Cerebellar nuclear complex (tissue), 1 donor: ENCODE measurements at regions not wholly inside any gene's neighbourhood (a gene's known extent, or its start where the extent isn't known, plus 50 kb on each side); places are given as distances from the start of the nearest gene placed in this dataset.
"Not testable (repeated sequence)": the region's sequence is repeated elsewhere in the genome, so short reads cannot be mapped to it uniquely, and the experiment has no call there.

ENCODE experiments used
- DNase-seq, 2 experiments: peaks; one replicate each; lab custom pipeline; 2025; lab: John Stamatoyannopoulos, UW

DNA sequence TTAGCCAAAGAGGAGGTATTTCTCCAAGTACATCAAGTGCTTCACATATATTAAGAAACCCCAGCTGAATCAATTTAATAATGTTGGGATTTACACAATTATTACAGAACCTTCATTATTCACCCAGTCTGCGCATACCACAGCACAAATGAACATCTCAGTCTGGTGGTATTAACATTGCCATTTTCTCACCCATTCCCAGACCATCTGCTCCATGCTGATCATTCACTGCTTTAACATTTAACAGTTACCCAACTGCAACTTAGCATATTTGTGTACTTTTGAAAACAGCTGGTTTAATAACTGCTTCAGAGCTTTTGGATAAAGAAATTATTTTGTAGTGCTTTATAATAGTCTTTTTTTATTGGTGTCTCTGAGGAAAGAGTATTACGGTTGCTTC is 1072.1 kb downstream of the NXPH1 start:
- no peak for DNase-seq

DNA sequence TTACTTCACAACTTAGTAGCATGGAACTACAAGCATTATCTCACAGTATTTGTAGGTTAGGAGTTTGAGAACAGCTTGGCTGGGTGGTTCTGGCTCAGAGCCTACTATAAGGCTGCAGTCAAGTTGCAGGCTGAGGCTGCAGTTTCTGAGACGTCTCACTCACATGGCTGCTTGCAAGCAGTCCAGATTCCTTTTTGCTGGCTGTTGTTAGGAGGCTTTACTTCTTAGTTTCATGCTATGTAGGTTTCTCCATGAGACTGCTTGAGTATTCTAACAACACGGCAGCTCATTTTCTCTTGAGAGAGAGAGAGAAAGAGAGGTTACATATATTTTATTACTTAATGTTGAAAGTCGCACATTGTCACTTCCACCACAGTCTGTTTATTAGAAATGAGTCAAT is 1073.9 kb downstream of the NXPH1 start:
- no peak for DNase-seq

DNA sequence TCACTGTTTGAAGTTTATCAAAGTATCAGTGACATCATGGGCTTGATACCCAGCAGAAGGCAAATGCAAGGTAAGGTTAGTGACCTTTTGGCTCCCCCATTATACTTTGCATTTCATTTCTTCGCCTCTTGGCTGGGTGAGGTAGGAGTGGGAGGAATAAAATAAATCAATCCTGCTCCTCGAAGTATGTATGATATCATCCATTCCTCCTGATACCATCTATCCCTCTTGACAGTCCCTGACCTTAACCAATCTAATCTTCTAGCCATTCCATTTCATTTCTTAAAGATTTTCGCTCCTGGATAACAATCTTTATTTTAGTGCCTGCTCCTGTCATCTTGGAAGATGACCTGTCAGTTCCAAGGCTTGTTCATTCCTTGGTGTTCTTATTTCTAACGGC is 1083.3 kb downstream of the NXPH1 start:
- DNase-seq: no peak

DNA sequence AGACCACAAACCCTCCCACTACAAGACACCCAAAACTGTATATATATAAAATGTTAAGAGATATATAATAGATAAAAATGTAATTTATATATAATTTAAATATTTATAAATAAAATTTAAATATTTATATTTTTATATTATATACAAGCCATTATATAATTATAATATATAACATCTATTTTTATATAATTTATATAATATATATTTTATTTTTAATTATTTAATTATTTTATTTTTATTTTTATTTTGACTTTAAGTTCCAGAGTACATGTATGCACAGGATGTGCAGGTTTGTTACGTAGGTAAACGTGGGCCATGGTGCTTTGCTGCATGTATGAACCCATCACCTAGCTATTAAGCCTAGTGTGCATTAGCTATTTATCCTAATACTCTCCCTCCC is 1090.2 kb downstream of the NXPH1 start:
- no peak for DNase-seq

DNA sequence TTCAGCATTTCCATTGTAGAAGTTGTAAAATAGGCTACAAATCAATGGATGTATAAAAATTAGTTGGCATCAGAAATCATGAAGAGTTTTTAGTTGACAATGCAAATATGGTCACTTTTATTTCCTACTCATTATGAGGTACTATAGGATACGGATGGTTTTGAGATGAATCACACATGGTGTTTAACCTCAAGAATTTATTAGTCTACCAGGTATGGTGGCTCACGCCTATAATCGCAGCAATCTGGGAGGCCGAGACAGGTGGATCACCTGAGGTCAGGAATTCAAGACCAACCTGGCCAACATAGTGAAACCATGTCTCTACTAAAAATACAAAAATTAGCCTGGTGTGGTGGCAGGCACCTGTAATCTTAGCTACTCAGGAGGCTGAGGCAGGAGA is 1119.0 kb downstream of the NXPH1 start:
- not testable (repeated sequence) for DNase-seq

DNA sequence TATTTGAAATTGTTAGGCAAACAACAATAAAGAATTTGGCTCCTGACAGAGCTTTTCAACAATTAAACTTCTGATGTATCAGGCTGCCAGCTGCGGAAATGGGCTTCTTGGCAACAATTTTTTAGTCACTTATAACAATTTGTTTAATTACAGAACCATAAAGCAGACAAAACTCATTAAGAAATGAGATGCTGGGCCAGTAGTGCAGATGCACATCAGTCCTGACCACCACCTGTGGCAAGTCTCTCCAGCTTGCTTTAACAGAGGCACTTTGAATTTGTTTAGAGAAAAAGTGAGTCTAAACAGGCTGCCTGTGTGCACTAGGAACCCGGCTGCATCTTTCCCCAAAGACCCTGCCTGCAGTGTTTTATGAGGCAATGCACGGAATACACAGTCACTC is 1124.4 kb downstream of the NXPH1 start:
- DNase-seq: no peak

DNA sequence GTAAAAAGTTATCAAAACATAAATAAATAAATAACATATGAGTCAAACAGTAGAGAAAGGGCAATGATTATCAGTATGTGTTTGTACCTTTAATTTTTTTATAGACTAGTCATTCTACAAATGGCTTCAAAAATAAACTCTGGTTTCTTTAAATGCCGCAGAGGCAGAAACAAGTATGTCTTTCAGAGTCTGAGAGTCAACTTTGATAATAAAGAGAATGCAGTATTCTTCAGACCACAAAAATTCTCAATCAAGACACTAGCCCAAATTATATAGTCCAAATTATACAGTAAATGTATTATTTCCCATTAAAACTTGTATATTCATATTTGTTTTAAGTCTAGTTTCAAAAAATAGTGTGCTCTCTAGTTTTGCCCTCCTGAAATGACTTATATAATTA is 1142.3 kb downstream of the NXPH1 start:
- no peak for DNase-seq

DNA sequence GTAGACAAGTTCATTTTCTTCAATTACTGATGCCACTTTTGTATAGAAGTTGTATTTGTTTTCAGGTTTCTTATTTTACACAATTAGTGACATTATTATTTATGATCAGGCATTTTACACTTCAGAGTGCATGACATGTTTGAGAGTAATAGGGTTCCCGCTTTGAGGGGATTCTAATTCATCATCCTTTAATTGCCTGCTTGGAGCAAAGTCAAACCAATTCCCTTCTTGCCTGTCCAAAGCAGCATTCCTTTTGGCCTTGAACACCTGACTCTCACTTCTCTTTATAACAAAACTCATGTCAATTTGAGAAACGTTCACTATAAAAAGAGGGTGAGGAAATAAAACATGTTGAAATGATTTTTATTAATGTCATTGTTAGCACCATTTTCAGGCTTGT is 1149.4 kb downstream of the NXPH1 start:
- DNase-seq: no peak

DNA sequence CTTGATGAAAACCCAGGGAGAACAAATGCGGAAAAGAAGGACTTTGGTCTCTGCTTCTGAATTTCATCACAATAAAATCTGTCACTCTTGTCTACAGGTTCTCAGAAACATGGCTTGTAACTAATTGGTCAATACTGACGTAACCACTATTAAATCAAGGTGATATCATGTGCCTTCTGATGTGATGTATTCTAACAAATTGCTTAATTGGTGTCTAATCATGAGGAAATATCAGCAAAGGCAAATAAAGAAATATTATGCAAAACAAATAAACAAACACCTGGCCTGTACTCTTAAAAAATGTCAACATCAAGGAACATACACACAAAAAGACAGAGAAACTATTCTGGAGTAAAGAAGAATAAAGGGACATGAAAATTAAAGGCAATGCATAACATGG is 1165.0 kb downstream of the NXPH1 start:
- no peak for DNase-seq

DNA sequence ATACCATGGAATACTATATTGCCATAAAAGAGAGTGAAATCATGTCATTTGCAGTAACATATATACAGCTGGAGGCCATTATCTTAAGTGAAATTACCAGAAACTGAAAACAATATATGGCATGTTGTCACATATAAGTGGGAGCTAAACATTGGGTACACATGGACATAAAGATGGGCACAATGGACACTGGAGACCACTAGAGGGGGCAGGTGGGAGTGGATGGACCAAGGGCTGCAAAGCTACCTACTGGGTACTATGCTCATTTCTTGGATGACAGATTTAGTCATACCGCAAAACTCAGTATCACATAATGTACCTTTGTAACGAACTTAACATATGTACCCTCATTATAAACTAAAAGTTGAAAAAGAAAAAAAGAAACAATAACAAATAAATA is 1167.6 kb downstream of the NXPH1 start:
- DNase-seq: no peak

DNA sequence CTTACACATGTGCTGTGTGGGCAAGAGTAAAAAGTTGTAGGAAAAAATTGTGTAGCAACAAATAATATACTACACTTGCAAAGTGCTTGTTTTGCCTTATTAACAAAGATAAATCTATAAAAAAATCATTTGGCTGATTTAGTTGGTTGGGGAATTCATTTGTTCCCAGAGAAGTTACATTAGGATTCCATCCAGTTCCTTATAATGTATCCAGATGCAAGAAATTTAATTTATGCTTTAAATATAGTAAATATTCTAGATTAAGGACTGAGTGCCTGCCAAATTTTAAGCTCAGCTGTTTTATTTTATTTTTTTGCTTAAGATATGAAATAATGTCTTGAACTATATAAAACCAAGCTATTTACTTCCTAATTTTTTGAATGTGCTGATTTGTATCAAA is 1169.9 kb downstream of the NXPH1 start:
- DNase-seq: no peak

DNA sequence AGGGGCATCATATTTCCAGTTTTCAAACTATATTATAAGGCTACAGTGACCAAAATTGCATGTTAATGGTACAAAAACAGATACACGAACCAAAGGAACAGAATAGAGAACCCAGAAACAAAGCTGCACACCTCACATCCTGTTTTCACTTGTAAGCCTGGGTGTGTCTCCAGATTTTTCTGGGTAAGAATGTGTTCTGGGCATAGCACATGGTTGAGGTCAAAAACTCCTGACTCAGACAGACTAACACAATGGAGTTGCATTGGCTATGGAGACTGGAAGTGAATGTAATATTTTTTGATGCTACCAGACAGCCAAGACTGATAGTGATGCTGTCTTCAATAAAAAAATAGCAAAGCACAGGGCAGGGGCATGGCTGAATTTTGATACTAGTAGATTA is 1175.2 kb downstream of the NXPH1 start:
- DNase-seq: no peak

DNA sequence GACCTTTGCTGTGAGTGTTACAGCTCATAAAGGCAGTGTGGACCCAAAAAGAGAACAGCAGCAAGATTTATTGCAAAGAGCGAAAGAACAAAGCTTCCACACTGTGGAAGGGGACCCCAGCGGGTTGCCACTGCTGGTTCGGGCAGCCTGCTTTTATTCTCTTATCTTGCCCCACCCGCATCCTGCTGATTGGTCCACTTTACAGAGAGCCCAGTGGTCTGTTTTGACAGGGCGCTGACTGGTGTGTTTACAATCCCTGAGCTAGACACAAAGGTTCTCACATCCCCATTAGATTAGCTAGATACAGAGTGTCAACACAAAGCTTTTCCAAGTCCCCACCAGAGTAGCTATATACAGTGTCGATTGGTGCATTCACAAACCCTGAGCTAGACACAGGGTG is 1187.5 kb downstream of the NXPH1 start:
- DNase-seq: not testable (repeated sequence)

DNA sequence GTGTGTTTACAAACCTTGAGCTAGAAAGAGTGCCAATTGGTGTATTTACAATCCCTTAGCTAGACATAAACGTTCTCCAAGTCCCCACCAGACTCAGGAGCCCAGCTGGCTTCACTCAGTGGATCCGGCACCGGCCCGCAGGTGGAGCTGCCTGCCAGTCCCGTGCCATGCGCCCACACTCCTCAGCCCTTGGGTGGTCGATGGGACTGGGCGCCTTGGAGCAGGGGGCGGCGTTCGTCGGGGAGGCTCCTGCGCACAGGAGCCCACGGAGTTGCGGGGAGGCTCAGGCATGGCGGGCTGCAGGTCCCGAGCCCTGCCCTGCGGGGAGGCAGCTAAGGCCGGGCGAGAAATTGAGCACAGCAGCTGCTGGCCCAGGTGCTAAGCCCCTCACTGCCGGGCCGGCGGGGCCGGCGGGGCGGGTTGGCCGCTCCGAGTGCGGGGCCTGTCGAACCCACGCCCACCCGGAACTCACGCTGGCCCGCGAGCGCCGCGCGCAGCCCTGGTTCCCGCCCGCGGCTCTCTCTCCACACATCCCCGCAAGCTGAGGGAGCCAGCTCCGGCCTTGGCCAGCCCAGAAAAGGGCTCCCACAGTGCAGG is 1188.0 kb downstream of the NXPH1 start:
- DNase-seq: not testable (repeated sequence)

DNA sequence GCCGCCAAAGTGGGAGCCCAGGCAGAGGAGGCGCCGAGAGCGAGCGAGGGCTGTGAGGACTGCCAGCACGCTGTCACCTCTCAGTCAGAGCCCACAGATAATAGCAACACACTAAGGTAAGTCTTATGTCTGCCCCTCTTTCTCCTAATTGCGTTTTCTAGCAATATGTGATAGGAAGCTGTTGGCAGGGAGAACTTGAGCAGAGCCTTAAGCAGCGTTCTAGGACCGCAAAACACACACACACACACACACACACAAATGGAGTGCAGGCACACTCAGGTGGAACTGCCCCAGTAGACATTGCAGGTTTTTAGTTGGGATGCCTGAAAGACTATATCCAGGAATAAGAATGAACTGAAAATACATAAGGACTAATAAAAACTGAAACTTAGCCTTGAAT is 1188.5 kb downstream of the NXPH1 start:
- no peak for DNase-seq

DNA sequence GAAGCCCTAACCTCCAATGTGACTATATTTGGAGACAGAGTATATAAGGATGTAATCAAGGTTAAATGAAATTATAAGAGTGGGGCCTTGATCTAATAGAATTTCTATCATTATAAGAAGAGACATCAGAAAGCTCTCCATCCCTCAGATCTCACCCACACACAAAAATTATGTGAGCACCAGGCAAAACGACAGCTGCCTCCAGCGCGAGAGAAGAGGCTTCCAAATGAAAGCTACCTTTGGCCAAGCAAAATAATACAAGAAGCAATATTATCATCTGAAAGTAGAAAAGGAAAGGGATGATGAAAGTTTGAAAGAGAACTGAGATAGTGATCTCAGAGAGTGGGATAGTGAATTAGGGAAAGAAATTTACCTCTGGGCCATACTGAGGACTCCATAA is 1192.5 kb downstream of the NXPH1 start:
- DNase-seq: no peak

DNA sequence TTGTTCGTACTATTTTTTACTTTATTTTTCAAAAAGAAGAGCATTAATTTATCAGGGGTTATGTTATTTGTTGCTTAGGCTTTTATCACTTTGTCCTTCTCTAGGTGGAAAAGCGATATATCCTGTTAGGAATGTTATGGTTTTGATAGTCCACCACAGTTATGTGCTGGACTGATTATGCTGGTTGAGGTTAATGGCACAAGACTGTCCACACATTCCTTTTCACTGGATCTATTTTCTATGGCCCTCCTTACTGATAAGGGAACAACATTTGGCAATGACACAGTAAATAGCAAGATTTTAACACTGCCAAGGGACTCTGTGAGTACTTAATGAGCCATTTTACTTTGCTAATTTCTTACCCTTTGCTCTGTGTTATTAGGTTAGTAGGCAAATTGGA is 1212.3 kb downstream of the NXPH1 start:
- no peak for DNase-seq

DNA sequence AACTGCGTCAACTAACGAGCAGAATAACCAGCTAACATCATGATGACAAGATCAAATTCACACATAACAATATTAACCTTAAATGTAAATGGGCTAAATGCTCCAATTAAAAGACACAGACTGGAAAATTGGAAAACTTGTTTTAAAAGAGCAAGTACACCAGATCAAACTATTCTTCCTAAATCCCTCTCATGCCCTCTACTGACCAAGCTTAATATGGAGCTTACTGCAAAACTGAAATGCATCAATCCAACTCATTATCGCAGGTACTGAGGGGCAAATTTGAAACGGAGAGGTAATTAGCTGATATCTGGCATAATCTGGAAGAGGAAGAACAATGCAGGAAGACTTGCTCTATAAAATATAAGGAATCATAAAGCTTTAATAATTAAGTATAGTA is 1223.8 kb downstream of the NXPH1 start:
- no peak for DNase-seq

DNA sequence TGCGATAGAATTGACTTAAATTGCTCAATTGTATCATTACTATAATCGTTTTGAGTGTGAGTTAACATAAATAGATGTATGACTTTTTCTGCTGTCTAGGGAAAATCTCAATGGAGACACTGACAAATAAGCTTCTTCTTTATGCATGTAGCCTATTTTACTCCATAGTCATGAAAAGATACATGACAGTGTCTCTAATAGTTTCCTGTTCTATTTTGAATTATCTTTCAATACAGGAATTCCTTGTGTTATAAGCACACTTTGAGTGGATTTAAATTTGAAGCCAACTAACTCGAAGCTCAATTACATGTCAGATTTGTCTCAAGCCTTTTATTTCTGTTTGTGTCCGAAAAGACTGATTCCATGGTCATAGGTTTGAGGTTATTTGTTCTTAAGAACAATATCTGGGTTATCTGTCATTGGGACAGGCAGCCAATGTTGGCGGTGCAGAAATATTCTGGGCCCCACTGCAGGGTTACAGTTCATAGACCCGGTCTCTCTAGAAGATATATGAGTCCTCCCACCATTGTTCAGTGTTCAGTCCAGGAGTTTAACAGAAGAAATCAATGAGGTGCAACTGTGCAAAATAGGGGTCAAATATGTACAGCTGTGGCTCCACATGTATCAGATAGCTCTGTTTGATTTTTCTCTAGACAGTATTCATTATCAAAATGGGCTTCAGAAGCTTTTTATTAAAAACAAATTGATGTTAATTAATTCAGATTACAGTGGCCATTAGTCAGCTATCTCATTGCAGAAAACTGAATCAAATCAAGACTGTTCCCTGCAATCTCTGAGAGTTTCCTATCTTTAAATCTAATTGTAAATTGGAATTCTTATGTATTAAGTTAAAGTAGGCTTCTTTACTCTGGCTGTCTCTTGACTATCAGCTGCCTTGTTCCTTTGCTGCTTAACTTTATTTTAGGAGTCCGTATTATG is 1238.8 kb downstream of the NXPH1 start:
- DNase-seq: no peak

DNA sequence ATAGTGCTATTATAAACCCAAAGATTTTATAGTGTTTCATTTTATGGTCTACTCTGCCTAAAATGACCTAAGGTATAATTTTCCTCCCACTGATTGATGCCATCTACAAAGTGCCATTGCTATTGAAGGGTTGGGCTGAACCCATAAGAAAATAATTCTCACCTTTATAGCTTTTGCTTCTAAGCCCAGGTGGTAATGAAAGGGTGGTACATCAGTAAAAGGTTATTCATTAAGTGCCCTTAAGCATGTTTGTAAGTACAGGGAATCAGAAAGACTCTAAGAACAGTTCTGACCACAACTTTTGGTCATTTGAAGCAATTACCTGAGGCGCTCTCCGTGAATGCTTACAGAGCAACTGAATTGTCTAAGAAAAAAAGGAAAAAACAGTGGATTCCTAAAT is 1247.3 kb downstream of the NXPH1 start:
- no peak for DNase-seq

DNA sequence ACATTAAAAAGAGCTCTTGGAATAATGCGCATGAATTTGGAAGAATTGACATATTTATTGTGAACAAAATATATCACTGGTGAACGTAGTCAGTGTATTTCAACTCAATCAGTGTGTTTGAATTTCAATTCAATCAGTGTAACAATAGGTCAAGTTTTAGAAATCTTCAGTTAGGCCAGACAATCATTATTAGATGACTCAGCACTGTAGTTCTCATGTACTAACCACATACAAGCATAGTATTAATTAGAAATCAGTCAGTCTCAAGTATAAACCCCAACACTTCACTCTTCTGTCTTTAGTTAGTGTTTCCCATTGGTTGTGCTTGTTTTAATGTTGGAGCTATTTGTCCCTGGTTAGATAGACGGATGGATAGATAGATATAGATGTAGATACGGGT is 1247.9 kb downstream of the NXPH1 start:
- no peak for DNase-seq

DNA sequence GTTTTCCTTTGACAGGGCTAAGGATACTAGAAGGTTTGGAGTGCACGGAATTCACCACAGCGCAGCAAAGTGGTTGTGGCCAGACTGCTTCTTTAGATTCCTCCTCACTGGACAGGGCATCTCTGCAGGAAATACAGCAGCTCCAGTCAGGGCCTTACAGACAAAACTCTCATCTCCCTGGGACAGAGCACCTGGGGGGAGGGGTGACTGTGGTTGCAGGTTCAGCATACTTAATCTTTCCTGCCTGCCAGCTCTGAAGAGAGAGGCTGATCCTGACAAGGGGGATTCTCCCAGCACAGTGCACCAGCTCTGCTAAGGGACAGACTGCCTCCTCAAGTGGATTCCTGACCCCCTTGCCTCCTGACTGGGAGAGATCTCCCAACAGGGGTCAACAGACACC is 1257.9 kb downstream of the NXPH1 start:
- no peak for DNase-seq

DNA sequence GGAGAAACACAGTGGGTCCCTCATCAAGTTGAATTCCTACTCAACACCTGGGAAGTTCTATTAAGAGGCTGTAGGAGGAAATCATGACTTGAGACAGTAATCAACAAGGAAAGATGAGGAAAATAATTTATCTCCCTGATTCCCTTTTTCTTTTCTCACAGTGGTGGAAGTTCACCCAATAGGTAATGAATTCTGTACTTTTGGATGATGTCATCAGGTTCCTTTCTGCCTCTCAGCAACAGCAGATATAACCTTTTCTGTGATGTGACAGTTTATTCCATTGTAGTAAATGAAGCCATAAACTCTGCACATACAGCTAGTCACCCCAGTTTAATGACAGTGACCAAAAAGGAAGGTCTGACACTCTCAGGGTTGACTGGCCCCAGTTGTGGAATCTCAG is 1265.0 kb downstream of the NXPH1 start:
- no peak for DNase-seq

DNA sequence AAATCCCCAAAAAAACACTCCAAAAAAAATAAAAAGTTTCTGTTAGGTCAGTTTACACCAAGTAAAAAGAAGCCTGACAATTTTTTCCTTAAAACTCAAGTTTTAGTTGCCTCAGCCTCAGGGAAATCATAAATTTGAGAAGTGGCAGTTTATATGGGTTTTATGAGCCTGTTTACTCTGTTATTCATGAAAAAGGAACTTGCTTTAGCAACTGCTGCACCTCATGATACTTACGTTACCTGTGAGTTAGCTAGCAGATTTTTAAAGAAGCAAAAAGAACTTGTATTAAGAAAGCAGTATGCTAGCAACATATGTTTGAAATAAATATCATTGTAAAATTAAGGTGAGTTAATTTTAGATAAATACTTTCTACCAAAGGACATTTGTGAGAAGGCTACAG is 1264.5 kb upstream of the PHF14 start:
- no peak for DNase-seq
